ENCODE measurements at regions not wholly inside any gene's neighbourhood (a gene's known extent, or its start where the extent isn't known, plus 50 kb on each side); places are given as distances from the start of the nearest gene placed in this dataset.

GRCh38 chr9:20112205-20112783 is 323.5 kb upstream of the SLC24A2 start:
- H2BK120ac ChIP-seq (ENCODE audit: low read depth, low read length), result no peak overlapping the region
- H2BK15ac ChIP-seq (ENCODE audit: low read depth, low read length), result no peak overlapping the region
- no peak for TF ChIP-seq MAZ (IDR thresholded peaks at IDR 0.05; ENCODE audit: borderline replicate concordance, low read depth, low read length)
- no peak for TF ChIP-seq RCOR1 (IDR thresholded peaks at IDR 0.05; ENCODE audit: insufficient replicate concordance, low read length)
- no peak for TF ChIP-seq MXI1 (IDR thresholded peaks at IDR 0.05; ENCODE audit: borderline replicate concordance, low read depth, low read length)
- no peak for TF ChIP-seq USF2 (IDR thresholded peaks at IDR 0.05; ENCODE audit: low read depth, low read length)
- TF ChIP-seq BHLHE40 (IDR thresholded peaks at IDR 0.05; ENCODE audit: low read depth, low read length), result no peak
- TF ChIP-seq FOS (IDR thresholded peaks at IDR 0.05; ENCODE audit: low read depth, low read length), result no peak
- no peak for TF ChIP-seq NFE2L2 (IDR thresholded peaks at IDR 0.05; ENCODE audit: low read depth, low read length)
- no peak for TF ChIP-seq MAFK (IDR thresholded peaks at IDR 0.05; ENCODE audit: low read depth, low read length)
- no peak overlapping the region for H2AK5ac ChIP-seq (ENCODE audit: low read depth, low read length)
- H3K4me2 ChIP-seq (ENCODE audit: low read depth, low read length), result no peak overlapping the region
- H4K20me1 ChIP-seq (ENCODE audit: insufficient read depth, low read length), result no peaks in the 10 kb centered on the region
- H2BK5ac ChIP-seq (ENCODE audit: low read depth, low read length, poor library complexity, severe bottlenecking), result no peak overlapping the region
- no peak overlapping the region for H2BK20ac ChIP-seq (ENCODE audit: low read depth, low read length)
- CTCF ChIA-PET, result no interaction called here
- in situ Hi-C loops (cut with MboI; ENCODE audit: low sequenced_read_pairs), result no loop called here
- H3K27me3 ChIP-seq (ENCODE audit: control insufficient read depth, insufficient read depth, low read length), result no peaks in the 10 kb centered on the region; the same call in 1 of the 2 replicates
- BruUV-seq (replicated peaks), result no TSS peak
- H3K27ac ChIP-seq (ENCODE audit: insufficient read depth, low read length), result no peak overlapping the region
- no peak overlapping the region for H3K14ac ChIP-seq (replicated peaks; ENCODE audit: low read depth, low read length)
- no peak overlapping the region for H4K5ac ChIP-seq (ENCODE audit: low read depth, low read length)
- H3K23ac ChIP-seq (ENCODE audit: low read depth, low read length), result no peak overlapping the region
- no peak overlapping the region for H3K4me3 ChIP-seq (ENCODE audit: insufficient read depth, low read depth, low read length)
- POLR2A ChIA-PET (ENCODE audit: unreplicated experiment), result no interaction called here
- H3K79me1 ChIP-seq (ENCODE audit: low read depth in 1 of 2, low read length in 2 of 2), result no peaks in the 10 kb centered on the region
- H3K9me1 ChIP-seq (ENCODE audit: insufficient read depth, low read length), result no peaks in the 10 kb centered on the region
- dilution Hi-C loops (cut with HindIII; ENCODE audit: low sequenced_read_pairs, unreplicated experiment), result no loop called here
- no CpG with 5 or more reads among the region's 7 CpGs for WGBS, 2 experiments (ENCODE audit: extremely low coverage in 2 of 2, insufficient read length in 1 of 2)
- no peak for ATAC-seq (ENCODE audit: low read depth)
- H3K18ac ChIP-seq (ENCODE audit: low read depth, low read length), result no peak overlapping the region
- no peak overlapping the region for H4K91ac ChIP-seq (ENCODE audit: insufficient read depth, low read depth, low read length)
- no peaks in the 10 kb centered on the region for H3K4me1 ChIP-seq (ENCODE audit: control insufficient read depth, insufficient read depth, low read length)
- DNase-seq, result no peak
- no peak overlapping the region for H4K8ac ChIP-seq (ENCODE audit: low read depth in 2 of 2, low read length in 2 of 2)
- H2AK9ac ChIP-seq (replicated peaks; ENCODE audit: low read depth, low read length, poor library complexity), result no peak overlapping the region
- no peak overlapping the region for H3K4ac ChIP-seq (ENCODE audit: low read depth, low read length)
- no peak overlapping the region for H3K9ac ChIP-seq (ENCODE audit: low read depth, low read length)
- no peaks in the 10 kb centered on the region for H3K9me3 ChIP-seq (ENCODE audit: control insufficient read depth, insufficient read depth, low read length)
- H3K56ac ChIP-seq (ENCODE audit: extremely low read depth, insufficient read depth, low read length), result no peak overlapping the region
- no peaks in the 10 kb centered on the region for H3K36me3 ChIP-seq (ENCODE audit: control insufficient read depth, insufficient read depth, low read length)
- intact Hi-C loops (cut with micrococcal nuclease), result no loop called here
- H2AFZ ChIP-seq (replicated peaks; ENCODE audit: low read length, poor library complexity), result no peak overlapping the region
